Erythroblast (primary cell): ENCODE measurements at regions not wholly inside any gene's neighbourhood (a gene's known extent, or its start where the extent isn't known, plus 50 kb on each side); places are given as distances from the start of the nearest gene placed in this dataset.

Source experiments
- GATA1 ChIP-seq: IDR thresholded peaks from 2 replicates; pipeline ENCODE4 v1.6.1; 2011; ENCODE audit warnings: low read depth, mild to moderate bottlenecking, control low read depth, low read length, moderate library complexity
- POLR2A ChIP-seq: IDR thresholded peaks from 2 replicates; pipeline ENCODE4 v1.6.1; 2011; ENCODE audit warnings: mild to moderate bottlenecking, low read length

GRCh38 chr19:30780456-30780855 is 408.3 kb downstream of the ZNF536 start:
- TF ChIP-seq POLR2A, result no peak
- no peak for TF ChIP-seq GATA1
